IgD-negative memory B cell (primary cell): ENCODE measurements at regions not wholly inside any gene's neighbourhood (a gene's known extent, or its start where the extent isn't known, plus 50 kb on each side); places are given as distances from the start of the nearest gene placed in this dataset.
"Not testable (repeated sequence)": the region's sequence is repeated elsewhere in the genome, so short reads cannot be mapped to it uniquely, and the experiment has no call there.

Experiments used
- H3K27ac Mint-ChIP-seq, 3 donors: one replicate each; pipeline ENCODE4 v1.8.0; 2020 to 2022; ENCODE audit warnings: mild to moderate bottlenecking in 3 of 3, mixed read lengths in 3 of 3, moderate library complexity in 1 of 3
- H3K27me3 Mint-ChIP-seq: one replicate; pipeline ENCODE4 v1.8.0; 2021; ENCODE audit warnings: mixed read lengths
- H3K36me3 Mint-ChIP-seq: one replicate; pipeline ENCODE4 v1.8.0; 2020; ENCODE audit warnings: mild to moderate bottlenecking, mixed read lengths
- H3K4me1 Mint-ChIP-seq, 3 donors: one replicate each; pipeline ENCODE4 v1.8.0; 2020 to 2022; ENCODE audit warnings: mixed read lengths in 3 of 3, mild to moderate bottlenecking in 1 of 3
- H3K4me3 Mint-ChIP-seq, 4 donors: one replicate each; pipeline ENCODE4 v1.8.0; 2020 to 2022; ENCODE audit warnings: mild to moderate bottlenecking in 4 of 4, mixed read lengths in 4 of 4, moderate library complexity in 3 of 4
- H3K9me3 Mint-ChIP-seq, 3 donors: one replicate each; pipeline ENCODE4 v1.8.0; 2020 to 2021; ENCODE audit warnings: mixed read lengths in 3 of 3, mild to moderate bottlenecking in 1 of 3

DNA sequence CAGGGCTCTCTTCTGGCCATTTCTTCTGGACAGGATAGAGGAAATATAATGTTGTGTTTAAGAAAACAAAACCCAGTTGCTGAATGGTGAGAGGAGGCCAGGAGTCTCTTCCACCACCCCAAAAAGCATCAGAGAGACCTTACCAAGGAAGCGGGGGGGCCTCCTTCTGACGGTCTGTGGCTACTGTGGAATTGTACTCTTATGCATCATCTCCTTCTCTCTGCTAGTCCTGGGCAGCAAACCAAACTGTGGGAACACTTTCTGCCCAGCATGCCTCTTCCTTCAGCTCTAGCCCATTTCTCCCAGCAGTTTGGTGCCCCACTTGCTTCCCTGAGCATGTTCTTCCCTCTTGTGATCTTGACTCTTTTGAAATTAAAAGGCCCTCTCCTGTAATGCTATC lies 157.7 kb downstream of the HHIPL2 start:
- Mint-ChIP-seq H3K27ac (no peak overlapping the region), H3K36me3 (peaks cover 1% of the 10 kb centered on the region), H3K9me3 (no peaks in the 10 kb centered on the region), H3K4me3 (no peak overlapping the region), H3K27me3 (peaks cover 23% of the 10 kb centered on the region), H3K4me1 (peaks cover 0 to 4% (median 0%) of the 10 kb centered on the region in 3 donors)

- H3K36me3 Mint-ChIP-seq: no peaks in the 10 kb centered on the region
- H3K9me3 Mint-ChIP-seq: no peaks in the 10 kb centered on the region
- H3K27ac Mint-ChIP-seq: no peak overlapping the region
- H3K4me3 Mint-ChIP-seq: no peak overlapping the region
- peaks cover 0 to 2% (median 0%) of the 10 kb centered on the region in 3 donors for H3K4me1 Mint-ChIP-seq
- H3K27me3 Mint-ChIP-seq: peaks cover 11% of the 10 kb centered on the region
These were observed 160.7 kb downstream of the HHIPL2 start for GRCh38 chr1:222387007-222387814.

GRCh38 chr1:222385955-222386354 lies 161.9 kb downstream of the HHIPL2 start:
- Mint-ChIP-seq H3K27ac (no peak overlapping the region), H3K4me1 (peaks cover 0 to 2% (median 0%) of the 10 kb centered on the region in 3 donors), H3K4me3 (peak overlapping the region in 1 of 4 donors; percentile 37), H3K36me3 (no peaks in the 10 kb centered on the region), H3K9me3 (peaks cover 0 to 3% (median 0%) of the 10 kb centered on the region in 3 donors), H3K27me3 (peaks cover 7% of the 10 kb centered on the region)

DNA sequence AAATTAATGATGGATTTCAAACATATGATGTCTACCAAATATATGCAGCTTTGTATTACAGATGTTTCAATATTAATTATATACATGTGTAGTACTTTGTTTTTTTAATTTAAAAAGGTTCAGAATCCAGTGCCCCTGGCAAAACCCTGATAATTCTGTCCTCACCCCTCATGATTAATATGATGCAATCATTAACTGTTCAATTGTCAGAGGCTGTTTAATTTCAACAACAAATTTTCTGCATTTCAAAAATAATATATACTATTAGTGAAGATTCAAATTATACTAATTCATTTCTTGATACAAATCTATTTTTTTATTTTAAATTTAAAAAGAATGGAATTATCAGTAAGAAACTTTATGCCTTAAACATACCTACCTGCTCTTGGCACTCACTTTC lies 162.6 kb downstream of the HHIPL2 start:
- Mint-ChIP-seq H3K36me3 (no peaks in the 10 kb centered on the region), H3K9me3 (peaks cover 3 to 4% (median 3%) of the 10 kb centered on the region in 3 donors), H3K27me3 (peaks cover 4% of the 10 kb centered on the region), H3K4me1 (peaks cover 0 to 2% (median 0%) of the 10 kb centered on the region in 3 donors), H3K4me3 (no peak overlapping the region), H3K27ac (no peak overlapping the region)

DNA sequence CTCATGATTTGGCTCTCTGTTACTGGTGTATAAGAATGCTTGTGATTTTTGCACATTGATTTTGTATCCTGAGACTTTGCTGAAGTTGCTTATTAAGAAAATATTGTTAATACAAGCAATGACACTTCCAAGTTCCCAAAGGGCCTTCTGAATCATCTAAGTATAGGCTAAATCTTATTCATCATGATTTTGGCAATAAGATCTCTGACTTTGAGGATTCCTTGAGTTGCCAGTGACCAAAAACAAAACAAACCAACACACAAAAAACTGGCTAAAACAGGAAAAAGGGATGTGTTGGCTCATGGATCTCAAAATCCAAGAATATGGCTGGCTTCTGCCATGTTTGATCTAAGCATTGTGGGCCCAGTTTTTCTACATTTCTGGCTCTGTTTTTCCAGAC lies 163.4 kb downstream of the HHIPL2 start:
- H3K4me1 Mint-ChIP-seq: peaks cover 0 to 2% (median 0%) of the 10 kb centered on the region in 3 donors
- no peaks in the 10 kb centered on the region for H3K36me3 Mint-ChIP-seq
- peaks cover 6 to 9% (median 9%) of the 10 kb centered on the region in 3 donors for H3K9me3 Mint-ChIP-seq
- no peaks in the 10 kb centered on the region for H3K27me3 Mint-ChIP-seq
- H3K4me3 Mint-ChIP-seq: no peak overlapping the region
- H3K27ac Mint-ChIP-seq: no peak overlapping the region

GRCh38 chr1:222382171-222382570 lies 165.7 kb downstream of the HHIPL2 start:
- Mint-ChIP-seq H3K9me3 (peaks cover 6 to 9% (median 9%) of the 10 kb centered on the region in 3 donors), H3K27me3 (no peaks in the 10 kb centered on the region), H3K36me3 (no peaks in the 10 kb centered on the region), H3K4me3 (no peak overlapping the region), H3K4me1 (peaks cover 0 to 2% (median 0%) of the 10 kb centered on the region in 3 donors), H3K27ac (peak overlapping the region in 1 of 3 donors; percentile 26)

DNA sequence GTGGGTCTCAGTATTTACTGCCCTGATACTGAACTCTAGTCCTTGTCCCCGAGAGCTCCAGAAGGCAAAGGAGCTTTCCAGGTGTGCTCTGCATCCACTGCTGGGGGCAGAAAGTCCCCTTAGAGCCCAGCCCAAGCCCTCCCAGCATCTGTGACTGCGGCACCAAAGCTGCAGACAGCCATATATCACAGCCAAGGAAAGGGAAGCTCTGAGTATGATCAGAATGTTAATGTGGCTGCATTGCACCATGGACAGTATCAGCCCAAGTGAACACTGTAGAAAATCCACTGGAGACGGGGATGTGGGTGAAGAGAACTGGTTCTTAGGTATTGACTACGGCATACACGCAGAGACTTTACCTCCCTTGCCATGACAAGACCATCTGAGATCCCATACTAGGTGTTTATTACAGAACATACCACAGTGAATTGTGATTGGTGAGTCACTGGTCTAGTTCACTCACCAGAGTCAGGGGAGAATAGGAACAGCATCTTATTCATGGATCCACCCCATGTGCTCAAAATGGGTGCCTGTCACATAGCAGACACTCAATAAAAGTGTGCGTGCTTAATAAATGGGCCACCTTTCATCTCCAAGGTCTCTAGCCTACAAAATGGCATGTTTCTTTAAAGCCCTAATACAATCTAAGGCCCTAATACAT lies 170.3 kb downstream of the HHIPL2 start:
- peaks cover 0 to 9% (median 0%) of the 10 kb centered on the region in 3 donors for H3K4me1 Mint-ChIP-seq
- peaks cover 6 to 9% (median 9%) of the 10 kb centered on the region in 3 donors for H3K9me3 Mint-ChIP-seq
- H3K4me3 Mint-ChIP-seq: no peak overlapping the region
- no peaks in the 10 kb centered on the region for H3K36me3 Mint-ChIP-seq
- no peak overlapping the region for H3K27ac Mint-ChIP-seq
- H3K27me3 Mint-ChIP-seq: peaks cover 1% of the 10 kb centered on the region

GRCh38 chr1:222376791-222377190 lies 171.1 kb downstream of the HHIPL2 start:
- H3K4me3 Mint-ChIP-seq, H3K36me3 Mint-ChIP-seq, H3K27me3 Mint-ChIP-seq, H3K9me3 Mint-ChIP-seq, H3K27ac Mint-ChIP-seq: not testable (repeated sequence)
- H3K4me1 Mint-ChIP-seq: peaks cover 0 to 10% (median 0%) of the 10 kb centered on the region in 3 donors

GRCh38 chr1:222375701-222376100 lies 172.2 kb downstream of the HHIPL2 start:
- no peak overlapping the region for H3K4me3 Mint-ChIP-seq
- H3K4me1 Mint-ChIP-seq: peaks cover 0 to 10% (median 0%) of the 10 kb centered on the region in 3 donors
- no peaks in the 10 kb centered on the region for H3K36me3 Mint-ChIP-seq
- peaks cover 3 to 9% (median 9%) of the 10 kb centered on the region in 3 donors for H3K9me3 Mint-ChIP-seq
- no peak overlapping the region for H3K27ac Mint-ChIP-seq
- peaks cover 4% of the 10 kb centered on the region for H3K27me3 Mint-ChIP-seq

DNA sequence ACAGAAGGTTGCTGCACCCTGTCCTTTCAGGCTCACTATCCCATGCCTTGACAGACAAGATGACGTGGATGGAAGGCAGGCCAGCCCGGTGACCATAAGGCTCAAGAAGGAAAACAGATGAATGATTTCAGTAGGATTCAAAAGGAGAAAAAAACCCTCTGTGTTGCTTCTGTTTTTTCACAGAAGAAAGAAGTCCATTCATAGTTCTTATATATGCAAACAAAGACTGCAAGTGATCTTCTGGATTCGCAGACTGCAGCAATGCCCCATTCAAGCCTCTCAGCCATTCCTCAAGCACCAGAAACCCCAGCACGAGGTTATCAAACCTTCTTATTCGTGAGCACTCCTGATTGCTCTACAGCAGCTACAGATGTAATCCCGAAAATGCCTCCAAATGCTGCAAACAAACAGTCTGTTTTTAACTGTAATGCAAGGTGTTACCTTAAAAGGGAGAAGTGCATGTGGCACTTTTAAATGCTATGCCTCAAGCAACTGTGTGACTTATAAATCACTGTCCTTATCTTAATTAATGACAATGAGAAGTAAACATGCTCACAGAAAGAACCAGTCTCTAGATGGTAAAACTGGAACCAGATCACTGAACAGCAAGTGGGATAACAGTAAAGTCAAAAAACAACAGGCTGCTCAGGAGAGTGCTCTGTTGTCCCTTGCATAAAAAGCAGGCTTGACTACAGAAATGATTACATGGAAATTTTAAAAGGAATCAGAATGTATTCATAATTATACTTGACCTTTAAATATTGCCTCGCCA lies 173.9 kb downstream of the HHIPL2 start:
- no peaks in the 10 kb centered on the region for H3K9me3 Mint-ChIP-seq
- H3K4me3 Mint-ChIP-seq: no peak overlapping the region
- peaks cover 4% of the 10 kb centered on the region for H3K27me3 Mint-ChIP-seq
- no peaks in the 10 kb centered on the region for H3K36me3 Mint-ChIP-seq
- H3K4me1 Mint-ChIP-seq: peaks cover 0 to 10% (median 0%) of the 10 kb centered on the region in 3 donors
- H3K27ac Mint-ChIP-seq: no peak overlapping the region

GRCh38 chr1:222373216-222373615 lies 174.7 kb downstream of the HHIPL2 start:
- Mint-ChIP-seq H3K9me3 (no peaks in the 10 kb centered on the region), H3K27me3 (peaks cover 4% of the 10 kb centered on the region), H3K27ac (no peak overlapping the region), H3K4me3 (no peak overlapping the region), H3K36me3 (no peaks in the 10 kb centered on the region), H3K4me1 (peaks cover 0 to 10% (median 0%) of the 10 kb centered on the region in 3 donors)

- Mint-ChIP-seq H3K27ac (no peak overlapping the region), H3K27me3 (peaks cover 4% of the 10 kb centered on the region), H3K4me3 (no peak overlapping the region), H3K36me3 (no peaks in the 10 kb centered on the region), H3K4me1 (peaks cover 0 to 10% (median 0%) of the 10 kb centered on the region in 3 donors), H3K9me3 (no peaks in the 10 kb centered on the region)
These were observed 175.7 kb downstream of the HHIPL2 start for GRCh38 chr1:222372221-222372620.

GRCh38 chr1:222370913-222371675 lies 176.8 kb downstream of the HHIPL2 start:
- no peak overlapping the region for H3K4me3 Mint-ChIP-seq
- H3K36me3 Mint-ChIP-seq: no peaks in the 10 kb centered on the region
- H3K27ac Mint-ChIP-seq: no peak overlapping the region
- peaks cover 0 to 10% (median 0%) of the 10 kb centered on the region in 3 donors for H3K4me1 Mint-ChIP-seq
- H3K9me3 Mint-ChIP-seq: no peaks in the 10 kb centered on the region
- peaks cover 4% of the 10 kb centered on the region for H3K27me3 Mint-ChIP-seq

- Mint-ChIP-seq H3K4me1 (peaks cover 0 to 10% (median 0%) of the 10 kb centered on the region in 3 donors), H3K36me3 (no peaks in the 10 kb centered on the region), H3K9me3 (no peaks in the 10 kb centered on the region), H3K27ac (no peak overlapping the region), H3K4me3 (no peak overlapping the region), H3K27me3 (peaks cover 3% of the 10 kb centered on the region)
These were observed 177.6 kb downstream of the HHIPL2 start for GRCh38 chr1:222370081-222370912.
